Suprapubic skin (tissue), 4 donors: ENCODE measurements at regions not wholly inside any gene's neighbourhood (a gene's known extent, or its start where the extent isn't known, plus 50 kb on each side); places are given as distances from the start of the nearest gene placed in this dataset.

Experiments
- CTCF ChIP-seq, 2 donors: fragments of 200-600 bp in 1 of 2; fragments of 450-650 bp in 1 of 2; sonication (generic) in 1 of 2; IDR thresholded peaks; one replicate each; pipeline ENCODE4 v1.5.1; 2016 to 2019; ENCODE audit warnings: antibody characterized with exemption in 2 of 2, mild to moderate bottlenecking in 1 of 2, moderate library complexity in 1 of 2
- EP300 ChIP-seq: sonication (generic); formaldehyde crosslinking; IDR thresholded peaks from one replicate; pipeline ENCODE4 v1.6.1; 2017; ENCODE audit warnings: antibody characterized with exemption
- POLR2A ChIP-seq, 2 donors: fragments of 450-650 bp; IDR thresholded peaks; one replicate each; pipeline ENCODE4 v1.6.1; 2017; ENCODE audit warnings: antibody characterized with exemption in 2 of 2, mild to moderate bottlenecking in 2 of 2, moderate library complexity in 2 of 2
- POLR2AphosphoS5 ChIP-seq, 3 donors: sonication (generic); formaldehyde crosslinking; IDR thresholded peaks; one replicate each; pipeline ENCODE4 v1.6.1; 2017; ENCODE audit warnings: antibody characterized with exemption in 3 of 3

GRCh38 chr3:127438371-127438770 lies 150.5 kb upstream of the PRR20G start:
- TF ChIP-seq CTCF (IDR thresholded peaks at IDR 0.05) (no peak), POLR2A (IDR thresholded peaks at IDR 0.05) (no peak), POLR2AphosphoS5 (IDR thresholded peaks at IDR 0.05) (no peak), EP300 (no peak)
